G401 (cell line): ENCODE measurements at regions not wholly inside any gene's neighbourhood (a gene's known extent, or its start where the extent isn't known, plus 50 kb on each side); places are given as distances from the start of the nearest gene placed in this dataset.

Experiments used
- DNase-seq: peaks from one replicate; pipeline ENCODE4 v3.0.0-alpha.2; 2015; ENCODE audit warnings: low spot score
- in situ Hi-C: cut with HindIII; loops from 2 replicates; pipeline ENCODE4 v1.10.0; 2016; ENCODE audit warnings: low sequenced_read_pairs, mixed read lengths

GRCh38 chr10:133009218-133009950 lies 67.0 kb upstream of the CFAP46 start:
- in situ Hi-C loops, result no loop called here
- no peak for DNase-seq

- in situ Hi-C loops, result no loop called here
- DNase-seq, result no peak
These were observed 66.4 kb upstream of the CFAP46 start for GRCh38 chr10:133008736-133009135.

- DNase-seq, result no peak
- in situ Hi-C loops, result no loop called here
These were observed 65.8 kb upstream of the CFAP46 start for GRCh38 chr10:133008196-133008595.

DNA sequence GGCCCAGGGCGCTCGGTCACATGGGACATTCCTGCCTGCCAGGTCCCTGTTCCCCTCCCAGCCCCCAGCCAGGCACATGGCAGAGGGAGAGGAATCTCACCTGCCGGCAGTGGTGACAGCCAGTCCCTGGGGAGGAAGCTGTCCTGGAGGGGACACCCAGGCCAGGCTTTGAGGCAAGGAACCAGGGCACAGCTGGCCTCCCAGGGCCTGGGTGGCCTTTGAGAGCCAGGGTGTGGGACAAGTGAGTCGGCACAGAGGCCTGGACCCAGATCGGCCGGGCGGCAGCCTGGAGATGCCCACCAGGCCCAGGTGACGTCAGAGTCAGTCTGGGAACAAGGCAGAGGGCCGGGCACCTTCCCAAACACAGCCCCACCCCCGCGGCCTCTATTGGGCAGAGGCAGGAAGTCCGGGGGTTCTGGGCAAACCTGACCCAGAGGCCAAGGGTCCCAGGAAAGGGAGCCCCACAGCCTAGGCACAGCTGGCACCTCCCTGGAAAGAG lies 65.0 kb upstream of the CFAP46 start:
- DNase-seq, result no peak
- in situ Hi-C loops, result no loop called here

DNA sequence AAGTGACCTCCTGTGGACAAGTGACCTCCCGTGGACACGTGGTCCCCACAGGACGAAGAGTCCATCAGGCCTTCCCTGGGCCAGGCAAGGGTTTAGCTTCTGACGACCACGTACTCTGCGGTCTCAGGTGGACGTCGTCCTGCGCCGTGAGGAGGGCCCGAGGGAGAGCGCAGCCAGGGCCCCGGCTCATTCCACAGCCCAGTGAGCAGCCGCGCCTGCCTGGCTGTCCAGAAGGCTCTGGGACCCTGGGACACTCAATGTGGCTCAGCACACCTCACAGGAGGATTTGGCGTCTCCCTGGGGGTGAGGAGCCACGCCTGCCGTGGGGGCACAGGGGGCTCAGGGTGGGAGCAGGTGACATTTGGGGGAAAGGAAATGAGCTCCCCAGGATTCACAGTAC lies 64.4 kb upstream of the CFAP46 start:
- DNase-seq, result no peak
- in situ Hi-C loops, result no loop called here

- DNase-seq, result no peak
- in situ Hi-C loops, result no loop called here
These were observed 63.8 kb upstream of the CFAP46 start for GRCh38 chr10:133006202-133006601.

DNA sequence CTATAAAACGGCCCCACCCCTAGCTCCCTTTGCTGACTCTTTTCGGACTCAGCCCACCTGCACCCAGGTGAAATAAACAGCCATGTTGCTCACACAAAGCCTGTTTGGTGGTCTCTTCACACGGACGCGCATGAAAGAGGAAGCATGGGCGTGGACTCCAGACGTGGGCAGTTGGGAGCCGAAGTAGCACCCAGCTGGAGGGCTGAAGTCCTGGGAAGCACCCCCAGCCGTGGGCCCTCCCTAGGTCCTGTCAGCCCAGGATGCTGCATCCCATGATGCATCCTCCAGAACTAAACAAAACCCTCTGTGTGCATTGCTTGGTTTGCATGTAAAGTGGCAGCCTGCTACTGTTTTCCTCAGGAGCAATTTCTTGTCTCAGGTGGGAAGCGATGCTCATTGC lies 62.1 kb upstream of the CFAP46 start:
- no peak for DNase-seq
- in situ Hi-C loops, result no loop called here

- in situ Hi-C loops, result no loop called here
- no peak for DNase-seq
These were observed 60.8 kb upstream of the CFAP46 start for GRCh38 chr10:133003188-133003587.

DNA sequence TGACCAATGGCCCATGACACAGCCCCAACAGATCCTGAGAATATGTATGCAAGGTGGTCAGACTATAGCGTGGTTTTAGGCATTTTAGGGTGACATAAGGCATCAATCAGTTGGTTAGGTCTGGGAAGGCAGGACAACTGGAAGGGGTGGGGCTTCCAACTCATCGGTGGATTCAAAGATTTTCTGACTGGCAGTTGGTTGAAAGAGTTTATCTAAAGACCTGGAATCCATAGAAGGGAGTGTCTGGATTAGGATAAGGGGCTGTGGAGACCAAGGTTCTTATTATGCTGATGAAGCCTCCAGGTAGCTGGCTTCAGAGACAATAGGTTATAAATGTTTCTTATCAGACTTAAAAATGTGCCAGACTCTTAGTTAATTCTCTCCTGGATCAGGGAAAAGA lies 60.3 kb upstream of the CFAP46 start:
- DNase-seq, result no peak
- in situ Hi-C loops, result no loop called here

DNA sequence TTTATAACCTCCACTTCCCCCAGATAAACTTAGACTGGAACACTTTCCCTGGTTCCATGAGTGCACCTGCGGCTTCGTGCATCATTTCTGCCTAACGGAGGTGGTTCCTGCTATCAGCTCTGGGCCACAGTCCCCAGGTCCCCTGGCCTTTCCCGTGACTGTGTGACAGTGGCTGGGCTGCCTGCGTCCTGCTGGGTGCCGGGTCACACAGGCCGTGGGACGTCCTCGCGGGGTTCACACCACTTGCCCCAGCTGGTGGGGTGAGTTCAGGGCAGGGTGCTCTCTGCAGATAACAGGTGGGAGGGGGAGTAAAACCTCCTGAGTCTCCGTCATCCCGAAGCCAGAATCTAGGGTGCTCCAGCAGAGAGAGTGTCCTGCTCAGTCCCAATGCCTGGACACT lies 58.7 kb upstream of the CFAP46 start:
- in situ Hi-C loops, result no loop called here
- DNase-seq, result no peak

- in situ Hi-C loops, result no loop called here
- no peak for DNase-seq
These were observed 58.3 kb upstream of the CFAP46 start for GRCh38 chr10:133000648-133001047.

GRCh38 chr10:132997517-132998265 lies 55.3 kb upstream of the CFAP46 start:
- no peak for DNase-seq

GRCh38 chr10:132996603-132997343 lies 54.4 kb upstream of the CFAP46 start:
- DNase-seq, result no peak
- in situ Hi-C loops, result no loop called here

More at GRCh38 chr10:132997517-132998265, 55.3 kb upstream of the CFAP46 start:
- in situ Hi-C loops, result no loop called here

- no peak for DNase-seq
- in situ Hi-C loops, result no loop called here
These were observed 53.7 kb upstream of the CFAP46 start for GRCh38 chr10:132995909-132996602.

DNA sequence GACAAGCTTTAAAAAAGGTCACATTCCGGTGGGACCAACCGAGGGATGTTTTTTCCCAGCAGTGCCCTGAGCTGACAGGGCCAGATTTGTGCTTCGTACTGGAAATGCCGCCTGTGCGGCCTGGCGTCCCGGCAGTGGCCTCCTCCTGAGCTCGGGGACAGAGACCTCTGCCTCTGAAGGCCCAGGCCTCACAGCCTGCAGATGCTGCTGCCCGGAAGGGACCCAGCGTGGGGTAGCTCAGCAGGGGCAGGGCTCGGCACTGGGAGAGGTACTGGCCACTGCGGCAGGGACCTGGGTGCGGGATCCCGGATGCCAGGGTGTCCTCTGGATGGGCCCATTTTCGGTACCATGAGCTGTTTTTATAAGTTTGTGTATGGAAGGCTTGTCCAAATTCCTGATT lies 52.4 kb upstream of the CFAP46 start:
- in situ Hi-C loops, result no loop called here
- DNase-seq, result no peak

DNA sequence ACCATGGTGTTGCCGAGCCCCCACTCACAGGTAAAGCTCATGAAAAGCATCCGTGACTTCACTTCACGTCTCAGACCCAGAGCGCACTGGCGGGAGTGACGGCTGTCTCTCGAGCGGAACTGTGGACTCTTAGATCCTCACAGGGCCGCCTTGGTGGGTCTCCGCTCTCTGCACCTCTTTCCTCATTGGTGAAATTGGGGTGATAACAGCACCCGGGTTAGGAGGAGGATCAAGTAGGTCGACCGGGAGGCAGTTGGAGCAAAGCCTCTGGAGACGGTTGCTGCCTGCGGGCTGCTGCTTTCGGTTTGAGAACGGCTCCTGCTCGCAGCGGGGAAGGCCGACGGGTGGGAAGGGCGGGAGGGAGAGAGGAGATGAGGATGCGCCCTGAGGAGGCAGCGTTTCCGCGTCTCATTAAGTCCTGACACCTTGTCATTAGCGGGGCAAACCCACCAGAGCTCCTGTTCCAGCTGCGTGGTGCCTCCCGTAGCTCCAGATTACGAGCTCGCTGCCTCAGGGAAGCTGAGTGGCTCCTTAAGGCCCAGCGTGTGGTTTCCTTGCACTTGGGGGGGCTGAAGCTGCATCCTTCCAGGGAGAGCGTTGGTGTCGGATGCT lies 51.9 kb upstream of the CFAP46 start:
- no peak for DNase-seq
- in situ Hi-C loops, result no loop called here

DNA sequence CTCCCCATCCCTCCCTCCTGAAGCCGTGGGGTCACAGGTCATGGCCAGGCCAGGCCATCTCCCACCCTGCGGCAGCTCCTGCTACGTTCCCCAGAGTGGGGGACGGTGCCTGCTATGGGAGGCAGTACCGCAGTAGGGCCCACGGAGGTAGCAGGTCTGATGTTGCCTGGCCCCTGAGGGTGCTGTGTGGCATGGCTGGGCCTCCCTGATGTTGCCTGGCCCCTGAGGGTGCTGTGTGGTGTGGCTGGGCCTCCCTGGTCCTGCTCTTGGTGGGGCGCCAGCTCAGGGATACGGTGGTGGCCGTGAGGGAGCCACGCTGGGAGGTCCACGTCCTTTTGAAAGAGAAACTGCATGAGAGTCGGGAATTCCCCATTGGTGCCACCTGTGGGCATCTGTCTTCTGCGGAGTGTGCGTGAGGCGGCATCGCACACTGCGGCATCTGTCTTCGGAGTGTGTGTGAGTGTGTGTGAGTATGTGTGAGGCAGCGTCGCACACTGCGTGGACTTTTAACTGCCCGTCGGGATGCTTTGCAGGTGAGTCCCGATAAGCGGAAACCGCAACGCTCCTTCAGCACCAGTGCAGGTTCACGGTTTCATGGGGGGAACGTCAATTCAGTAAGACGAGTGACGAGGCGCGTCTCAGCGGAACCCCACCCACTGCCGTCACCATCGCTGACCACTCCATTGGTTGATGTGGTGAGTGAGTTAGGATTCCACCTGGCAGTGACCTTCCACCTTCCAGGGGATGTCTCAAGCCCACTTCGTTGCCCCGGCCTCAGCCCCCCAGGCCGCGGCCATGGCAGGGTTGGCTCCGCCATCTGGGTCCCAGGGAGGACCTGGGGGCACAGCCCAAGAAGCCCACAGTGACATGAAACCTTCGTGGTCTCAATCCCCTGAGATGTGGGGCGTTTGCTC lies 51.2 kb upstream of the CFAP46 start:
- no peak for DNase-seq
- in situ Hi-C loops, result no loop called here
